Tibial artery (tissue), 4 donors: ENCODE measurements at regions not wholly inside any gene's neighbourhood (a gene's known extent, or its start where the extent isn't known, plus 50 kb on each side); places are given as distances from the start of the nearest gene placed in this dataset.

ENCODE experiments used
- DNase-seq, 2 donors: peaks; one replicate each; pipeline ENCODE4 v3.0.0-alpha.2; 2019
- H3K27ac ChIP-seq, 2 donors: fragments of 200-600 bp; sonication (generic) in 1 of 2; 1 replicate in 1 of 2; 2 replicates in 1 of 2; pipeline ENCODE4 v1.5.1; 2018 to 2019; ENCODE audit warnings: mild to moderate bottlenecking in 1 of 2
- H3K27me3 ChIP-seq, 2 donors: fragments of 200-600 bp; sonication (generic) in 1 of 2; one replicate each; pipeline versions ENCODE4 v1.5.1 to v1.6.0; 2016 to 2019
- H3K36me3 ChIP-seq, 3 donors: fragments of 200-600 bp; sonication (generic) in 2 of 3; one replicate each; pipeline ENCODE4 v1.5.1; 2016 to 2019; ENCODE audit warnings: mild to moderate bottlenecking in 2 of 3
- H3K4me1 ChIP-seq, 4 donors: fragments of 200-600 bp; sonication (generic) in 2 of 4; 1 replicate in 3 of 4; 2 replicates in 1 of 4; pipeline ENCODE4 v1.5.1; 2016 to 2019
- H3K4me3 ChIP-seq, 2 donors: fragments of 200-600 bp; sonication (generic) in 1 of 2; 1 replicate in 1 of 2; 2 replicates in 1 of 2; pipeline ENCODE4 v1.5.1; 2018 to 2019; ENCODE audit warnings: mild to moderate bottlenecking in 2 of 2
- H3K9me3 ChIP-seq, 3 donors: fragments of 200-600 bp; sonication (generic) in 1 of 3; one replicate each; pipeline ENCODE4 v1.5.1; 2016 to 2019
- intact Hi-C: fragments of 100-400 bp; cut with DNase I; formaldehyde crosslinking; loops from one replicate; pipeline ENCODE4 v1.15.0; 2023; ENCODE audit warnings: low total_unique reads
- TF ChIP-seq, protein P1 (sequence below), 2 experiments: fragments of 200-600 bp in 1 of 2; fragments of 450-650 bp in 1 of 2; IDR thresholded peaks; one replicate each; pipeline ENCODE4 v1.5.1; 2017 to 2019; ENCODE audit warnings: antibody characterized with exemption in 2 of 2, mild to moderate bottlenecking in 1 of 2, moderate library complexity in 1 of 2

GRCh38 chr4:30632751-30633150 is 87.4 kb upstream of the PCDH7 start:
- no peaks in the 10 kb centered on the region for H3K9me3 ChIP-seq
- H3K4me1 ChIP-seq: no peaks in the 10 kb centered on the region
- H3K27me3 ChIP-seq: no peaks in the 10 kb centered on the region
- no peak overlapping the region for H3K4me3 ChIP-seq
- no peak overlapping the region for H3K27ac ChIP-seq
- intact Hi-C loops: no loop called here
- TF ChIP-seq, protein P1, sequence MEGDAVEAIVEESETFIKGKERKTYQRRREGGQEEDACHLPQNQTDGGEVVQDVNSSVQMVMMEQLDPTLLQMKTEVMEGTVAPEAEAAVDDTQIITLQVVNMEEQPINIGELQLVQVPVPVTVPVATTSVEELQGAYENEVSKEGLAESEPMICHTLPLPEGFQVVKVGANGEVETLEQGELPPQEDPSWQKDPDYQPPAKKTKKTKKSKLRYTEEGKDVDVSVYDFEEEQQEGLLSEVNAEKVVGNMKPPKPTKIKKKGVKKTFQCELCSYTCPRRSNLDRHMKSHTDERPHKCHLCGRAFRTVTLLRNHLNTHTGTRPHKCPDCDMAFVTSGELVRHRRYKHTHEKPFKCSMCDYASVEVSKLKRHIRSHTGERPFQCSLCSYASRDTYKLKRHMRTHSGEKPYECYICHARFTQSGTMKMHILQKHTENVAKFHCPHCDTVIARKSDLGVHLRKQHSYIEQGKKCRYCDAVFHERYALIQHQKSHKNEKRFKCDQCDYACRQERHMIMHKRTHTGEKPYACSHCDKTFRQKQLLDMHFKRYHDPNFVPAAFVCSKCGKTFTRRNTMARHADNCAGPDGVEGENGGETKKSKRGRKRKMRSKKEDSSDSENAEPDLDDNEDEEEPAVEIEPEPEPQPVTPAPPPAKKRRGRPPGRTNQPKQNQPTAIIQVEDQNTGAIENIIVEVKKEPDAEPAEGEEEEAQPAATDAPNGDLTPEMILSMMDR (IDR thresholded peaks at IDR 0.05): no peak
- DNase-seq: no peak
- H3K36me3 ChIP-seq: no peaks in the 10 kb centered on the region

DNA sequence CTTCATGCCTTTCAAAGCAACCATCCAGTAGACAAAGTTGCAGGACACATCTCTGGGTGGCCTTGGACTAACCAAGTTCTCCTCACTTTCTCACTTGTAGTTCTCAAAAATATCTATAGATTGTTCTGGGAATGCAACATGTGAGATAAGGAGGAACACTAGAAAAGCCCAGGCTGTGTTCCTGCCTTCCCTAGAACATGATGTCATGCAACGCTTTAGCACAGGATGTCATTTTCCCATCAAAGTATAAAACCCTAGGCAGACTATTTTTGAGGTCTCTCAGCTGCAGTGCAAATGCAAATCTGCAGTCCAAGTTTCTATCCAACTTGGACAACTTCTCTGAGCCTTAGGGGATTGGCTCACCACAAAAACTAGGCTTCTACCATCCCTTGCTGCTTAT is 78.8 kb upstream of the PCDH7 start:
- DNase-seq: no peak
- H3K27ac ChIP-seq: no peak overlapping the region
- no peaks in the 10 kb centered on the region for H3K9me3 ChIP-seq
- no peaks in the 10 kb centered on the region for H3K36me3 ChIP-seq
- TF ChIP-seq, protein P1 (IDR thresholded peaks at IDR 0.05): no peak
- intact Hi-C loops: no loop called here
- no peaks in the 10 kb centered on the region for H3K4me1 ChIP-seq
- no peaks in the 10 kb centered on the region for H3K27me3 ChIP-seq
- no peak overlapping the region for H3K4me3 ChIP-seq

DNA sequence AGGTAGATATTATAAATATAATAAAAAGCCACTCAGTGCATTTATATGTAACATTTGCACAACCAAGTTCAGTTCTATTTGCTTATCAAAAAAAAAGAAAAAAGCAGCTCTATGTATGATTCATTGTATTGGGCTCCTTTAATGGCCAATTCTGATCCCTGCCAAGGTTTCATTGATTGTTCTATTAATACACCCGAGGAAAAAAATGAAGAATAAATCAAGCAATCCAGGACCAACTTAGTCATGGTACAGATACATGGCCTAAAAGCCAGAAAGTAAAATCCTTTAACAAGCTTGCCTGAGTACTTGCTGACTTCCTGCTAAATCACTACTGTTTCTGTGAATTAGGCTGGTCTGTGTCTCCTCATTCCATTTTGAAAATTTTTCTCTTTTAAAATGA is 77.6 kb upstream of the PCDH7 start:
- no peak for DNase-seq
- H3K4me1 ChIP-seq: no peaks in the 10 kb centered on the region
- no peaks in the 10 kb centered on the region for H3K27me3 ChIP-seq
- TF ChIP-seq, protein P1 (IDR thresholded peaks at IDR 0.05): no peak
- H3K36me3 ChIP-seq: no peaks in the 10 kb centered on the region
- intact Hi-C loops: no loop called here
- no peaks in the 10 kb centered on the region for H3K9me3 ChIP-seq
- no peak overlapping the region for H3K4me3 ChIP-seq
- no peak overlapping the region for H3K27ac ChIP-seq

DNA sequence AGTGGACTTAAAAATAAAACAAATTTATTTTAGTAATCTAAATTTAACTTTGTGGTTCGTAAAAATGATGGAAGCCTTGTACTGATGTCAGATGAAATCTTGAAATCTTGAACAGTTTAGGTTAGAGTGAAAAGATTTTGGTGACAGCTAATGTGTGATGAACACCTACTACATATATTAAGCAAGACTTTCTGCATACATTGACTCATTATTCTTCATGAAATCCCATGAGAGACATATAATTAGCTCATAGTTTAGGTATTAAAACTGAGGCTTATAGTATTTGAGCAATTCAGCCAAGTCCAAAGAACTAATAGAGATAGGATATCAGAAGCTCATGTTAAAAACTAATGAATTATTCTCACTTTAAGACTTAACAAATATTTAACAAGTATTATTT is 66.9 kb upstream of the PCDH7 start:
- no peak for DNase-seq
- TF ChIP-seq, protein P1 (IDR thresholded peaks at IDR 0.05): no peak
- intact Hi-C loops: no loop called here
- no peaks in the 10 kb centered on the region for H3K36me3 ChIP-seq
- no peaks in the 10 kb centered on the region for H3K27me3 ChIP-seq
- no peaks in the 10 kb centered on the region for H3K9me3 ChIP-seq
- H3K27ac ChIP-seq: no peak overlapping the region
- H3K4me3 ChIP-seq: no peak overlapping the region
- no peaks in the 10 kb centered on the region for H3K4me1 ChIP-seq

DNA sequence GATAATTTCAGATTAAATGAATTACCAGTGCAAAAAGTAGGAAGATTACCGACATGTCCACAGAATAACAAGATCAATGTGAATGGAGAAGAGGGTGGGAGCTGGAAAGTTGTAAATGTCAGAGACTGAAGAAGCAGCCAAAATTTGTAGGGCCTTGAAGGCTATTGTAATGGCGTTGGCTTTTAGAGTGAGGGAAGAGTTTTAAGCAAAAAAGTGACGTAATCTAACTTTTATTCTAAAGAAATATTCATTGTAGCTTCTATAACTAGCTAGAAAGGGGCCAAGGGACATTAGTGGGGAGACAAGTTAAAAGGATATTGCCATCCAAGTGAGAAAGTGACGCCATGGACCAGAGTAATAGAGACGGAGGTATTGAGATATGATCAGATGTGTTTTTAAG is 63.3 kb upstream of the PCDH7 start:
- H3K4me3 ChIP-seq: no peak overlapping the region
- DNase-seq: no peak
- TF ChIP-seq, protein P1 (IDR thresholded peaks at IDR 0.05): no peak
- H3K9me3 ChIP-seq: no peaks in the 10 kb centered on the region
- no peak overlapping the region for H3K27ac ChIP-seq
- intact Hi-C loops: no loop called here
- H3K27me3 ChIP-seq: no peaks in the 10 kb centered on the region
- no peaks in the 10 kb centered on the region for H3K4me1 ChIP-seq
- no peaks in the 10 kb centered on the region for H3K36me3 ChIP-seq

DNA sequence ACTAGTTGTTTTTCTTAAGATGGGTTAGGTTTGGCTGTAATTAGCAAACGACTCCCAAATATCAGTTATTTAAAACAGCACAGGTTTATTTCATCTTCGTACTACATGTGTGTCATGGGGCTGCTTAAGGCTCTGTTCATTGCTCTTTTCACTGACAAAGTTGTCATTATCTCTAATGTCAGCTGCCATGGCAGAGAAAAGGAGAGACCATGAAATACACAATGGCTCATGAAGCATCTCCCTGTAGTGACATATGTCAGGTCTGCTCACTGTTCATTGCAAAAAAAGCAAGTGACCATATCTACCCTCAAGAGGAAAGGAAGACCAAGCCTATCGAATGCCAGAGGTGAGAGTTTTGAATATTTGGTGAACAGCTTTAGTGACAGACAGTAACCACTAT is 52.2 kb upstream of the PCDH7 start:
- no peak overlapping the region for H3K27ac ChIP-seq
- H3K9me3 ChIP-seq: no peaks in the 10 kb centered on the region
- H3K4me1 ChIP-seq: no peaks in the 10 kb centered on the region
- H3K36me3 ChIP-seq: no peaks in the 10 kb centered on the region
- intact Hi-C loops: no loop called here
- H3K4me3 ChIP-seq: no peak overlapping the region
- no peaks in the 10 kb centered on the region for H3K27me3 ChIP-seq
- TF ChIP-seq, protein P1 (IDR thresholded peaks at IDR 0.05): no peak
- no peak for DNase-seq
